Hepatocyte (in vitro differentiated cells): ENCODE measurements at regions not wholly inside any gene's neighbourhood (a gene's known extent, or its start where the extent isn't known, plus 50 kb on each side); places are given as distances from the start of the nearest gene placed in this dataset.

Source experiments
- DNase-seq: peaks from one replicate; pipeline ENCODE4 v3.0.0-alpha.2; 2016; ENCODE audit warnings: low spot score
- H2AFZ ChIP-seq: fragments of 200-600 bp; sonication (generic); 2 replicates; pipeline ENCODE4 v1.6.0; 2016; ENCODE audit warnings: antibody characterized with exemption, mild to moderate bottlenecking
- H3K27ac ChIP-seq: fragments of 200-600 bp; sonication (generic); 2 replicates; pipeline ENCODE4 v1.5.1; 2016; ENCODE audit warnings: mild to moderate bottlenecking
- H3K27me3 ChIP-seq: fragments of 200-600 bp; sonication (generic); 2 replicates; pipeline ENCODE4 v1.6.1; 2016
- H3K36me3 ChIP-seq: fragments of 200-600 bp; sonication (generic); replicated peaks from 2 replicates; pipeline ENCODE4 v1.5.1; 2016; ENCODE audit warnings: low read depth; ENCODE audit not compliant: insufficient read depth
- H3K4me1 ChIP-seq: fragments of 200-600 bp; sonication (generic); 2 replicates; pipeline ENCODE4 v1.5.1; 2016; ENCODE audit warnings: mild to moderate bottlenecking, moderate library complexity; ENCODE audit not compliant: insufficient read depth
- H3K4me2 ChIP-seq: fragments of 200-600 bp; sonication (generic); 2 replicates; pipeline ENCODE4 v1.6.0; 2016
- H3K4me3 ChIP-seq: fragments of 200-600 bp; sonication (generic); 2 replicates; pipeline ENCODE4 v1.5.1; 2016; ENCODE audit warnings: mild to moderate bottlenecking
- H3K79me2 ChIP-seq: fragments of 200-600 bp; sonication (generic); 2 replicates; pipeline ENCODE4 v1.6.0; 2017; ENCODE audit warnings: mild to moderate bottlenecking
- H3K9me2 ChIP-seq: fragments of 200-600 bp; sonication (generic); replicated peaks from 2 replicates; pipeline ENCODE4 v1.6.0; 2017; ENCODE audit warnings: mild to moderate bottlenecking; ENCODE audit not compliant: insufficient read depth
- H3K9me3 ChIP-seq: fragments of 200-600 bp; sonication (generic); 2 replicates; pipeline ENCODE4 v1.5.1; 2016; ENCODE audit warnings: low read depth, mild to moderate bottlenecking
- H4K20me1 ChIP-seq: fragments of 200-600 bp; sonication (generic); 2 replicates; pipeline ENCODE4 v1.6.0; 2016; ENCODE audit warnings: mild to moderate bottlenecking; ENCODE audit not compliant: insufficient read depth, poor library complexity, severe bottlenecking
- CTCF ChIP-seq: fragments of 200-600 bp; sonication (generic); IDR thresholded peaks from 2 replicates; pipeline ENCODE4 v1.5.1; 2016; ENCODE audit warnings: antibody characterized with exemption, mild to moderate bottlenecking; ENCODE audit not compliant: poor library complexity
- EZH2 ChIP-seq: fragments of 200-600 bp; sonication (generic); IDR thresholded peaks from 2 replicates; pipeline ENCODE4 v1.6.1; 2016; ENCODE audit warnings: antibody characterized with exemption, mild to moderate bottlenecking, borderline replicate concordance
- EZH2phosphoT487 ChIP-seq: fragments of 200-600 bp; sonication (generic); IDR thresholded peaks from one replicate; pipeline ENCODE4 v1.6.1; 2018; ENCODE audit warnings: antibody characterized with exemption, mild to moderate bottlenecking, low read depth, moderate library complexity; ENCODE audit not compliant: unreplicated experiment, severe bottlenecking
- WGBS: methylation state at CpG from one replicate; pipeline ENCODE4 v1.1.6; 2016; ENCODE audit warnings: low lambda C conversion rate; ENCODE audit errors: missing lambda C conversion rate; 5-methylcytosine and 5-hydroxymethylcytosine counted together

DNA sequence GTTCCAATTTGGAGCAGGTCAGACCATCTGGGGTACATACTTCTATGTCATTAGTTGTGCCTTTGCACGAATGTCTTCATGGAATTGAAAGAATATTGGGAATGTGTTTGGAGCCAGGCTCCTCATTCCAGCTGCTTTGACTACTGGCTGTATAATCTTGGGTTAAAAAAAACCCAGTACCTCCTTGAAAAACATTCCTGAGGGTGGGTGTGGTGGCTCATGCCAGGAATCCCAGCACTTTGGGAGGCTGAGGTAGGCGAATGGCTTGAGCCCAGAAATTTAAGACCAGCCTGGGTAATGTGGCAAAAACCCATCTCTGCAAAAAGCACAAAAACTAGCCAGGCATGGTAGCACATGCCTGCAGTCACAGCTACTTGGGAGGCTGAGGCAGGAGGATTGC is 125.6 kb downstream of the TTC8 start:
- no peaks in the 10 kb centered on the region for H3K79me2 ChIP-seq
- H2AFZ ChIP-seq: no peak overlapping the region
- H3K4me3 ChIP-seq: no peak overlapping the region
- no peaks in the 10 kb centered on the region for H3K27me3 ChIP-seq
- H3K4me1 ChIP-seq: no peaks in the 10 kb centered on the region
- no peaks in the 10 kb centered on the region for H3K9me3 ChIP-seq
- no peaks in the 10 kb centered on the region for H3K36me3 ChIP-seq
- TF ChIP-seq EZH2 (no peak), CTCF (no peak), EZH2phosphoT487 (no peak)
- no peak for DNase-seq
- H3K9me2 ChIP-seq: no peaks in the 10 kb centered on the region
- no peak overlapping the region for H3K27ac ChIP-seq
- H3K4me2 ChIP-seq: no peak overlapping the region
- H4K20me1 ChIP-seq: no peaks in the 10 kb centered on the region
- WGBS: 63% methylated on average over 2 of the region's 2 CpGs

DNA sequence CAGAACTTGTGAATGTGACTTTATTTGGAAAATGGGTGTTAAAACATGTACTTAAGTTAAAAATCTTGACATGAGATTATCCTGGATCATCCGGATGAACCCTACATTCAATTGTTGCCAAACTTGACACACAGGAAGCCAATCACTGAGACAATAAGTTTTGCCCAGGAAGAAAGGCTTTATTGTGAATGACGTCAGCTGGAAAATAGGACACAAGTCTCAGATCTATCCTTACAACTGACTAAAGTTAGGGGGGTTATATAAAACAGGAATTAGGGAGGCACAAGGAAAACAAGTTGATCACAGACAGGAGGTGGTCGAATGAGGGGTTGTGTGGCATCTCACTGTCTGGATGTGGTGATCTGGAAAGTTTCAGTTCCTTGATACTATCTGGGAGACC is 126.9 kb downstream of the TTC8 start:
- Histone ChIP-seq H3K9me2 (no peaks in the 10 kb centered on the region), H3K4me3 (no peak overlapping the region), H3K4me2 (no peak overlapping the region), H3K79me2 (no peaks in the 10 kb centered on the region), H3K9me3 (no peaks in the 10 kb centered on the region), H2AFZ (no peak overlapping the region), H3K36me3 (no peaks in the 10 kb centered on the region), H3K27me3 (no peaks in the 10 kb centered on the region), H3K4me1 (no peaks in the 10 kb centered on the region), H3K27ac (no peak overlapping the region), H4K20me1 (no peaks in the 10 kb centered on the region)
- WGBS: 79% methylated on average over 3 of the region's 3 CpGs
- DNase-seq: no peak
- TF ChIP-seq CTCF (no peak), EZH2 (no peak), EZH2phosphoT487 (no peak)

DNA sequence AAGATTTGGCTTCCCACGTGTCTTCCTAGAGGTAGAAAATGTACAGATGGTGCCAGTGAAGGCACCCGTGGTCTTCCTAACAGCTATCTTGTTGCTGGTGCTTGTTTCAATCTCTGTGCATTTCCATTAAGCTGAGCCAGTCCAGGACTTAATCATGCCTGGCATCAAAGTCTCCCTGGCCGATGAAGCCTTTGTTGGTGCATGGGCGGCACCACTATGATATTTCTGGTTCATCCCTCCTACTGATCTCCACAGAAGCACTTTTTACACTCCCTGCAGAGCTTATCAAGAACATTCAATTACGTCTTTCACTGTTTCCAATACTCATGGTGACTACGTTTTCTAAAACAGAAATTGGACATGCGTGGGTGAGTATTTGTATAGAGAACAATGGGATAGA is 128.4 kb downstream of the TTC8 start:
- H2AFZ ChIP-seq: no peak overlapping the region
- H3K79me2 ChIP-seq: no peaks in the 10 kb centered on the region
- no peaks in the 10 kb centered on the region for H3K9me2 ChIP-seq

More for the DNA sequence above, 128.4 kb downstream of the TTC8 start:
- H3K4me2 ChIP-seq: no peak overlapping the region
- H3K9me3 ChIP-seq: no peaks in the 10 kb centered on the region
- no peak for TF ChIP-seq CTCF
- no peak for TF ChIP-seq EZH2
- no peak for TF ChIP-seq EZH2phosphoT487
- H3K36me3 ChIP-seq: no peaks in the 10 kb centered on the region
- no peak overlapping the region for H3K27ac ChIP-seq
- no peaks in the 10 kb centered on the region for H3K4me1 ChIP-seq
- WGBS: 81% methylated on average over 7 of the region's 7 CpGs
- H4K20me1 ChIP-seq: no peaks in the 10 kb centered on the region
- no peaks in the 10 kb centered on the region for H3K27me3 ChIP-seq
- no peak for DNase-seq
- no peak overlapping the region for H3K4me3 ChIP-seq
